Osteocyte (in vitro differentiated cells): ENCODE measurements at regions not wholly inside any gene's neighbourhood (a gene's known extent, or its start where the extent isn't known, plus 50 kb on each side); places are given as distances from the start of the nearest gene placed in this dataset.

Source experiments
- DNase-seq: peaks from one replicate; pipeline ENCODE4 v3.0.0; 2021; ENCODE audit warnings: mixed read lengths; ENCODE audit not compliant: unreplicated experiment; ENCODE audit errors: extremely low spot score
- H3K27ac Mint-ChIP-seq: one replicate; pipeline ENCODE4 v1.8.0; 2021; ENCODE audit warnings: mild to moderate bottlenecking, mixed read lengths; ENCODE audit not compliant: unreplicated experiment
- H3K27me3 Mint-ChIP-seq: one replicate; pipeline ENCODE4 v1.8.0; 2021; ENCODE audit warnings: mixed read lengths; ENCODE audit not compliant: unreplicated experiment
- H3K36me3 Mint-ChIP-seq: one replicate; pipeline ENCODE4 v1.8.0; 2021; ENCODE audit warnings: mixed read lengths; ENCODE audit not compliant: unreplicated experiment
- H3K4me1 Mint-ChIP-seq: one replicate; pipeline ENCODE4 v1.8.0; 2021; ENCODE audit warnings: mixed read lengths; ENCODE audit not compliant: unreplicated experiment
- H3K4me3 Mint-ChIP-seq: one replicate; pipeline ENCODE4 v1.8.0; 2021; ENCODE audit warnings: mild to moderate bottlenecking, moderate library complexity, mixed read lengths; ENCODE audit not compliant: unreplicated experiment
- H3K9me3 Mint-ChIP-seq: one replicate; pipeline ENCODE4 v1.8.0; 2021; ENCODE audit warnings: mixed read lengths; ENCODE audit not compliant: unreplicated experiment
- CTCF ChIP-seq: fragments of 200-600 bp; sonication (generic); IDR thresholded peaks from 2 replicates; pipeline ENCODE4 v1.5.0; 2021; ENCODE audit warnings: antibody characterized with exemption, mild to moderate bottlenecking, moderate library complexity

- Mint-ChIP-seq H3K4me1 (no peaks in the 10 kb centered on the region), H3K27me3 (peaks cover 35% of the 10 kb centered on the region), H3K9me3 (no peaks in the 10 kb centered on the region), H3K36me3 (no peaks in the 10 kb centered on the region), H3K27ac (no peak overlapping the region), H3K4me3 (no peak overlapping the region)
- no peak for DNase-seq
- no peak for TF ChIP-seq CTCF
Measured at GRCh38 chr13:111038887-111039286, 76.2 kb upstream of the ARHGEF7 start.

- no peak for DNase-seq
- no peak for TF ChIP-seq CTCF
- Mint-ChIP-seq H3K9me3 (no peaks in the 10 kb centered on the region), H3K27ac (no peak overlapping the region), H3K4me1 (no peaks in the 10 kb centered on the region), H3K27me3 (peaks cover 39% of the 10 kb centered on the region), H3K4me3 (no peak overlapping the region), H3K36me3 (no peaks in the 10 kb centered on the region)
Measured at GRCh38 chr13:111037927-111038326, 77.2 kb upstream of the ARHGEF7 start.

- H3K36me3 Mint-ChIP-seq = no peaks in the 10 kb centered on the region
- TF ChIP-seq CTCF = no peak
- no peak overlapping the region for H3K4me3 Mint-ChIP-seq
- no peaks in the 10 kb centered on the region for H3K9me3 Mint-ChIP-seq
- no peak overlapping the region for H3K27ac Mint-ChIP-seq
- H3K27me3 Mint-ChIP-seq = peaks cover 33% of the 10 kb centered on the region
- H3K4me1 Mint-ChIP-seq = peaks cover 4% of the 10 kb centered on the region
- no peak for DNase-seq
Measured at GRCh38 chr13:111036665-111037064, 78.4 kb upstream of the ARHGEF7 start.

- H3K4me3 Mint-ChIP-seq = no peak overlapping the region
- H3K4me1 Mint-ChIP-seq = peaks cover 11% of the 10 kb centered on the region
- no peaks in the 10 kb centered on the region for H3K36me3 Mint-ChIP-seq
- H3K27me3 Mint-ChIP-seq = peaks cover 32% of the 10 kb centered on the region
- no peak for DNase-seq
- no peak for TF ChIP-seq CTCF
- H3K9me3 Mint-ChIP-seq = no peaks in the 10 kb centered on the region
- no peak overlapping the region for H3K27ac Mint-ChIP-seq
Measured at GRCh38 chr13:111035861-111036260, 79.2 kb upstream of the ARHGEF7 start.

- TF ChIP-seq CTCF = no peak
- no peak for DNase-seq
- peaks cover 15% of the 10 kb centered on the region for H3K4me1 Mint-ChIP-seq
- H3K36me3 Mint-ChIP-seq = no peaks in the 10 kb centered on the region
- no peaks in the 10 kb centered on the region for H3K9me3 Mint-ChIP-seq
- H3K4me3 Mint-ChIP-seq = no peak overlapping the region
- H3K27ac Mint-ChIP-seq = no peak overlapping the region
- peaks cover 30% of the 10 kb centered on the region for H3K27me3 Mint-ChIP-seq
Measured at GRCh38 chr13:111034811-111035210, 80.3 kb upstream of the ARHGEF7 start.
